ENCODE measurements at regions not wholly inside any gene's neighbourhood (a gene's known extent, or its start where the extent isn't known, plus 50 kb on each side); places are given as distances from the start of the nearest gene placed in this dataset.

DNA sequence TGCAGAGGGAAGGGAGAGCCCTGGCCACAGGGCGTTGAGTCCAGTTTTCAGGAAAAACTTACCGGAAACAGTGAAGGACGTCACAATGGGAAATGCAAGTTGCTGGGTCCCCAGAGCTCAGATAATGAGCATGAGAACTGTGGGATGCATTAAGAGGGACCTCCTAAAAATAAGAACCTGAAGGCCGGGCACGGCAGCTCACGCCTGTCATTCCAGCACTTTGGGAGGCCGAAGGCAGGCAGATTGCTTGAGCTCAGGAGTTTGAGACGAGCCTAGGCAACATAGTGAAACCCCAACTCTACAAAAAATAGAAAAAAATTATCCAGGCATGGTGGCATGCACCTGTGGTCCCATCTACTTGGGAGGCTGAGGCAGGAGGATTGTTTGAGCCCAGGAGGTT is 170.6 kb downstream of the URI1 start:
- H3K4me3 ChIP-seq: no peak overlapping the region
- H2AFZ ChIP-seq (ENCODE audit: low read depth, low read length): no peak overlapping the region
- H3K4me2 ChIP-seq (ENCODE audit: insufficient read depth, low read length): no peak overlapping the region
- no peaks in the 10 kb centered on the region for H3K79me2 ChIP-seq (ENCODE audit: control insufficient read depth, insufficient read depth, low read length)
- no peaks in the 10 kb centered on the region for H3K36me3 ChIP-seq (ENCODE audit: control insufficient read depth, insufficient read depth, low read length)
- no peak overlapping the region for H3K9ac ChIP-seq (ENCODE audit: insufficient read depth in 1 of 2, low read depth in 2 of 2, low read length in 2 of 2)
- no peak overlapping the region for H3K27ac ChIP-seq (ENCODE audit: extremely low read depth, low read depth, low read length)
- H3K27me3 ChIP-seq (ENCODE audit: control insufficient read depth in 2 of 2, insufficient read depth in 2 of 2, low read length in 2 of 2): peaks cover 23 to 56% of the 10 kb centered on the region in 2 experiments; a peak in 4 of 5 replicates
- peaks cover 0 to 8% of the 10 kb centered on the region in 2 experiments; a peak in 2 of 5 replicates for H3K4me1 ChIP-seq (replicated peaks in 1 of 2; ENCODE audit: control insufficient read depth in 2 of 2, insufficient read depth in 2 of 2, low read length in 2 of 2)
- in situ Hi-C loops (cut with MboI) (no loop called here), intact Hi-C loops (cut with micrococcal nuclease) (no loop called here)
- no peak for DNase-seq (ENCODE audit: extremely low read depth in 1 of 4, low spot score in 3 of 4)
- under 1% methylated on average over 8 of the region's 8 CpGs for WGBS (ENCODE audit: insufficient coverage, low coverage, missing lambda C conversion rate)
- BruUV-seq (replicated peaks): no TSS peak
- H4K20me1 ChIP-seq (replicated peaks; ENCODE audit: control insufficient read depth, insufficient read depth, low read length): peaks cover 4% of the 10 kb centered on the region; the same call in 1 of the 2 replicates
- no peak for TF ChIP-seq ZFP1 (CRISPR knock-in tag; IDR thresholded peaks at IDR 0.05)
- no peak for TF ChIP-seq TOE1 (IDR thresholded peaks at IDR 0.05; ENCODE audit: borderline replicate concordance)
- TF ChIP-seq TOE1 (CRISPR knock-in tag; IDR thresholded peaks at IDR 0.05; ENCODE audit: borderline replicate concordance, low read depth): no peak
- TF ChIP-seq TBP (optimal IDR thresholded peaks at IDR 0.05; ENCODE audit: low read depth, low read length): no peak
- TF ChIP-seq HDAC8 (tag; IDR thresholded peaks at IDR 0.05): no peak
- TF ChIP-seq NFE2L1 (tag; IDR thresholded peaks at IDR 0.05; ENCODE audit: borderline replicate concordance, low read depth): no peak
- no peak for TF ChIP-seq TCF3 (CRISPR knock-in tag; IDR thresholded peaks at IDR 0.05)
- TF ChIP-seq, protein P1, sequence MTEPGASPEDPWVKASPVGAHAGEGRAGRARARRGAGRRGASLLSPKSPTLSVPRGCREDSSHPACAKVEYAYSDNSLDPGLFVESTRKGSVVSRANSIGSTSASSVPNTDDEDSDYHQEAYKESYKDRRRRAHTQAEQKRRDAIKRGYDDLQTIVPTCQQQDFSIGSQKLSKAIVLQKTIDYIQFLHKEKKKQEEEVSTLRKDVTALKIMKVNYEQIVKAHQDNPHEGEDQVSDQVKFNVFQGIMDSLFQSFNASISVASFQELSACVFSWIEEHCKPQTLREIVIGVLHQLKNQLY (CRISPR knock-in tag; conservative IDR thresholded peaks at IDR 0.05): no peak
- TF ChIP-seq NCOA6 (IDR thresholded peaks at IDR 0.05): no peak
- TF ChIP-seq ZNF354B (CRISPR knock-in tag; IDR thresholded peaks at IDR 0.05): no peak
- no peak for TF ChIP-seq ARID3B (CRISPR knock-in tag; IDR thresholded peaks at IDR 0.05; ENCODE audit: borderline replicate concordance)
- TF ChIP-seq, protein P2, sequence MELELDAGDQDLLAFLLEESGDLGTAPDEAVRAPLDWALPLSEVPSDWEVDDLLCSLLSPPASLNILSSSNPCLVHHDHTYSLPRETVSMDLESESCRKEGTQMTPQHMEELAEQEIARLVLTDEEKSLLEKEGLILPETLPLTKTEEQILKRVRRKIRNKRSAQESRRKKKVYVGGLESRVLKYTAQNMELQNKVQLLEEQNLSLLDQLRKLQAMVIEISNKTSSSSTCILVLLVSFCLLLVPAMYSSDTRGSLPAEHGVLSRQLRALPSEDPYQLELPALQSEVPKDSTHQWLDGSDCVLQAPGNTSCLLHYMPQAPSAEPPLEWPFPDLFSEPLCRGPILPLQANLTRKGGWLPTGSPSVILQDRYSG (tag; conservative IDR thresholded peaks at IDR 0.05; ENCODE audit: low read depth): no peak
- TF ChIP-seq SAP30 (IDR thresholded peaks at IDR 0.05; ENCODE audit: borderline replicate concordance, insufficient read depth, low read depth, low read length, poor library complexity, severe bottlenecking): no peak
- TF ChIP-seq E2F8 (IDR thresholded peaks at IDR 0.05; ENCODE audit: low read depth, partially characterized antibody): no peak
- no peak for TF ChIP-seq ATF7 (IDR thresholded peaks at IDR 0.05)
- TF ChIP-seq ELF2 (CRISPR knock-in tag; IDR thresholded peaks at IDR 0.05): no peak
- ChIA-PET CTCF (ENCODE audit: low intra/inter-chr PET ratio) (no interaction called here), POLR2A (no interaction called here)
- ATAC-seq: no peak
- no peak for FAIRE-seq
- no peaks in the 10 kb centered on the region for H3K9me1 ChIP-seq (ENCODE audit: control insufficient read depth, insufficient read depth, low read length)
- no peaks in the 10 kb centered on the region for H3K9me3 ChIP-seq (replicated peaks; ENCODE audit: control insufficient read depth, insufficient read depth, low read depth, low read length)

Data from K562 (cell line).